ENCODE measurements at regions not wholly inside any gene's neighbourhood (a gene's known extent, or its start where the extent isn't known, plus 50 kb on each side); places are given as distances from the start of the nearest gene placed in this dataset.
"Not testable (repeated sequence)": the region's sequence is repeated elsewhere in the genome, so short reads cannot be mapped to it uniquely, and the experiment has no call there.

GRCh38 chr12:127823801-127824200, 443.2 kb upstream of the TMEM132C start:
- no peak for TF ChIP-seq CTCF (IDR thresholded peaks at IDR 0.05)
- Histone ChIP-seq H3K4me3 (no peak overlapping the region), H3K27me3 (replicated peaks; ENCODE audit: insufficient read depth) (no peaks in the 10 kb centered on the region), H3K27ac (peak overlapping the region; percentile 62 to 71), H3K4me1 (ENCODE audit: control insufficient read depth in 1 of 2, low read depth in 2 of 2) (peaks cover 0 to 21% of the 10 kb centered on the region in 2 donors), H3K36me3 (no peaks in the 10 kb centered on the region), H3K9me3 (no peaks in the 10 kb centered on the region)
- DNase-seq (ENCODE audit: low spot score): no peak
- ATAC-seq (ENCODE audit: insufficient number of reproducible peaks, low FRiP score, low read depth): no peak

GRCh38 chr12:127829281-127830064, 437.5 kb upstream of the TMEM132C start:
- peaks cover 8 to 16% of the 10 kb centered on the region in 2 donors for H3K4me1 ChIP-seq (ENCODE audit: control insufficient read depth in 1 of 2, low read depth in 2 of 2)
- H3K9me3 ChIP-seq: no peaks in the 10 kb centered on the region
- no peak overlapping the region for H3K4me3 ChIP-seq
- H3K27me3 ChIP-seq (replicated peaks; ENCODE audit: insufficient read depth): no peaks in the 10 kb centered on the region
- H3K27ac ChIP-seq: no peak overlapping the region
- no peaks in the 10 kb centered on the region for H3K36me3 ChIP-seq
- DNase-seq (ENCODE audit: low spot score) (no peak), ATAC-seq (ENCODE audit: insufficient number of reproducible peaks, low FRiP score, low read depth) (no peak)
- no peak for TF ChIP-seq CTCF (IDR thresholded peaks at IDR 0.05)

GRCh38 chr12:127830065-127830460, 436.9 kb upstream of the TMEM132C start:
- H3K27ac ChIP-seq: no peak overlapping the region
- no peaks in the 10 kb centered on the region for H3K36me3 ChIP-seq
- H3K27me3 ChIP-seq (replicated peaks; ENCODE audit: insufficient read depth): no peaks in the 10 kb centered on the region
- H3K9me3 ChIP-seq: no peaks in the 10 kb centered on the region
- ATAC-seq (ENCODE audit: insufficient number of reproducible peaks, low FRiP score, low read depth): no peak
- TF ChIP-seq CTCF (IDR thresholded peaks at IDR 0.05): no peak
- no peak overlapping the region for H3K4me3 ChIP-seq
- peaks cover 8 to 16% of the 10 kb centered on the region in 2 donors for H3K4me1 ChIP-seq (ENCODE audit: control insufficient read depth in 1 of 2, low read depth in 2 of 2)
- no peak for DNase-seq (ENCODE audit: low spot score)

- TF ChIP-seq CTCF (IDR thresholded peaks at IDR 0.05): no peak
- H3K4me3 ChIP-seq: no peak overlapping the region
- peaks cover 8 to 16% of the 10 kb centered on the region in 2 donors for H3K4me1 ChIP-seq (ENCODE audit: control insufficient read depth in 1 of 2, low read depth in 2 of 2)
- H3K27ac ChIP-seq: no peak overlapping the region
- H3K9me3 ChIP-seq: no peaks in the 10 kb centered on the region
- ATAC-seq (ENCODE audit: insufficient number of reproducible peaks, low FRiP score, low read depth): no peak
- no peaks in the 10 kb centered on the region for H3K27me3 ChIP-seq (replicated peaks; ENCODE audit: insufficient read depth)
- DNase-seq (ENCODE audit: low spot score): no peak
- H3K36me3 ChIP-seq: no peaks in the 10 kb centered on the region
These were observed 436.2 kb upstream of the TMEM132C start for GRCh38 chr12:127830730-127831129.

- no peak overlapping the region for H3K27ac ChIP-seq
- no peak overlapping the region for H3K4me3 ChIP-seq
- no peak for TF ChIP-seq CTCF (IDR thresholded peaks at IDR 0.05)
- H3K36me3 ChIP-seq: no peaks in the 10 kb centered on the region
- no peaks in the 10 kb centered on the region for H3K9me3 ChIP-seq
- no peaks in the 10 kb centered on the region for H3K27me3 ChIP-seq (replicated peaks; ENCODE audit: insufficient read depth)
- DNase-seq (ENCODE audit: low spot score) (no peak), ATAC-seq (ENCODE audit: insufficient number of reproducible peaks, low FRiP score, low read depth) (no peak)
- peaks cover 8 to 16% of the 10 kb centered on the region in 2 donors for H3K4me1 ChIP-seq (ENCODE audit: control insufficient read depth in 1 of 2, low read depth in 2 of 2)
These were observed 434.8 kb upstream of the TMEM132C start for GRCh38 chr12:127832172-127832571.

GRCh38 chr12:127836802-127837201, 430.2 kb upstream of the TMEM132C start:
- DNase-seq (ENCODE audit: low spot score); H3K27me3 ChIP-seq (replicated peaks; ENCODE audit: insufficient read depth); H3K36me3 ChIP-seq; ATAC-seq (ENCODE audit: insufficient number of reproducible peaks, low FRiP score, low read depth); H3K27ac ChIP-seq; H3K4me3 ChIP-seq; H3K9me3 ChIP-seq; H3K4me1 ChIP-seq (ENCODE audit: control insufficient read depth in 1 of 2, low read depth in 2 of 2): not testable (repeated sequence)
